ENCODE measurements at regions not wholly inside any gene's neighbourhood (a gene's known extent, or its start where the extent isn't known, plus 50 kb on each side); places are given as distances from the start of the nearest gene placed in this dataset.

GRCh38 chr3:107150675-107151074, 226.6 kb upstream of the CCDC54 start:
- Mint-ChIP-seq H3K4me3 (ENCODE audit: unreplicated experiment) (no peak overlapping the region), H3K36me3 (ENCODE audit: low read depth, unreplicated experiment) (no peaks in the 10 kb centered on the region), H3K4me1 (ENCODE audit: unreplicated experiment) (no peaks in the 10 kb centered on the region), H3K27ac (ENCODE audit: unreplicated experiment) (no peak overlapping the region), H3K27me3 (ENCODE audit: unreplicated experiment) (peaks cover 1% of the 10 kb centered on the region), H3K9me3 (ENCODE audit: unreplicated experiment) (no peaks in the 10 kb centered on the region)
- no peak for TF ChIP-seq CTCF (IDR thresholded peaks at IDR 0.05; ENCODE audit: unreplicated experiment)
- DNase-seq (ENCODE audit: low spot score): no peak

GRCh38 chr3:107153981-107154380, 223.3 kb upstream of the CCDC54 start:
- H3K27ac Mint-ChIP-seq (ENCODE audit: unreplicated experiment): no peak overlapping the region
- no peak for DNase-seq (ENCODE audit: low spot score)
- H3K36me3 Mint-ChIP-seq (ENCODE audit: low read depth, unreplicated experiment): no peaks in the 10 kb centered on the region
- H3K27me3 Mint-ChIP-seq (ENCODE audit: unreplicated experiment): no peaks in the 10 kb centered on the region
- TF ChIP-seq CTCF (IDR thresholded peaks at IDR 0.05; ENCODE audit: unreplicated experiment): no peak
- no peaks in the 10 kb centered on the region for H3K4me1 Mint-ChIP-seq (ENCODE audit: unreplicated experiment)
- no peak overlapping the region for H3K4me3 Mint-ChIP-seq (ENCODE audit: unreplicated experiment)
- H3K9me3 Mint-ChIP-seq (ENCODE audit: unreplicated experiment): no peaks in the 10 kb centered on the region

- no peak for DNase-seq (ENCODE audit: low spot score)
- no peak for TF ChIP-seq CTCF (IDR thresholded peaks at IDR 0.05; ENCODE audit: unreplicated experiment)
- Mint-ChIP-seq H3K27ac (ENCODE audit: unreplicated experiment) (no peak overlapping the region), H3K4me1 (ENCODE audit: unreplicated experiment) (no peaks in the 10 kb centered on the region), H3K27me3 (ENCODE audit: unreplicated experiment) (peaks cover 3% of the 10 kb centered on the region), H3K9me3 (ENCODE audit: unreplicated experiment) (peaks cover 15% of the 10 kb centered on the region), H3K36me3 (ENCODE audit: low read depth, unreplicated experiment) (peaks cover 27% of the 10 kb centered on the region), H3K4me3 (ENCODE audit: unreplicated experiment) (no peak overlapping the region)
Observed at GRCh38 chr3:107172411-107172810, 204.8 kb upstream of the CCDC54 start.

- H3K27me3 Mint-ChIP-seq (ENCODE audit: unreplicated experiment): peaks cover 2% of the 10 kb centered on the region
- no peaks in the 10 kb centered on the region for H3K36me3 Mint-ChIP-seq (ENCODE audit: low read depth, unreplicated experiment)
Observed at GRCh38 chr3:107184375-107184774, 192.9 kb upstream of the CCDC54 start.

GRCh38 chr3:107188262-107188661, 189.0 kb upstream of the CCDC54 start:
- DNase-seq (ENCODE audit: low spot score): no peak
- no peak overlapping the region for H3K27ac Mint-ChIP-seq (ENCODE audit: unreplicated experiment)
- H3K4me1 Mint-ChIP-seq (ENCODE audit: unreplicated experiment): no peaks in the 10 kb centered on the region
- H3K4me3 Mint-ChIP-seq (ENCODE audit: unreplicated experiment): no peak overlapping the region
- no peaks in the 10 kb centered on the region for H3K9me3 Mint-ChIP-seq (ENCODE audit: unreplicated experiment)
- H3K36me3 Mint-ChIP-seq (ENCODE audit: low read depth, unreplicated experiment): no peaks in the 10 kb centered on the region
- H3K27me3 Mint-ChIP-seq (ENCODE audit: unreplicated experiment): no peaks in the 10 kb centered on the region
- no peak for TF ChIP-seq CTCF (IDR thresholded peaks at IDR 0.05; ENCODE audit: unreplicated experiment)

More at GRCh38 chr3:107184375-107184774, 192.9 kb upstream of the CCDC54 start:
- Mint-ChIP-seq H3K9me3 (ENCODE audit: unreplicated experiment) (no peaks in the 10 kb centered on the region), H3K4me1 (ENCODE audit: unreplicated experiment) (no peaks in the 10 kb centered on the region), H3K27ac (ENCODE audit: unreplicated experiment) (no peak overlapping the region), H3K4me3 (ENCODE audit: unreplicated experiment) (no peak overlapping the region)
- no peak for DNase-seq (ENCODE audit: low spot score)
- TF ChIP-seq CTCF (IDR thresholded peaks at IDR 0.05; ENCODE audit: unreplicated experiment): no peak

Measured in endothelial cell (in vitro differentiated cells).